HG02610 (cell line): ENCODE measurements at regions not wholly inside any gene's neighbourhood (a gene's known extent, or its start where the extent isn't known, plus 50 kb on each side); places are given as distances from the start of the nearest gene placed in this dataset.
"Not testable (repeated sequence)": the region's sequence is repeated elsewhere in the genome, so short reads cannot be mapped to it uniquely, and the experiment has no call there.

ENCODE experiments used
- ATAC-seq: cut with Tn5 transposase; IDR thresholded peaks from one replicate; pipeline ENCODE4 v1.9.1; 2021; ENCODE audit warnings: mild to moderate bottlenecking, moderate library complexity; ENCODE audit not compliant: unreplicated experiment

DNA sequence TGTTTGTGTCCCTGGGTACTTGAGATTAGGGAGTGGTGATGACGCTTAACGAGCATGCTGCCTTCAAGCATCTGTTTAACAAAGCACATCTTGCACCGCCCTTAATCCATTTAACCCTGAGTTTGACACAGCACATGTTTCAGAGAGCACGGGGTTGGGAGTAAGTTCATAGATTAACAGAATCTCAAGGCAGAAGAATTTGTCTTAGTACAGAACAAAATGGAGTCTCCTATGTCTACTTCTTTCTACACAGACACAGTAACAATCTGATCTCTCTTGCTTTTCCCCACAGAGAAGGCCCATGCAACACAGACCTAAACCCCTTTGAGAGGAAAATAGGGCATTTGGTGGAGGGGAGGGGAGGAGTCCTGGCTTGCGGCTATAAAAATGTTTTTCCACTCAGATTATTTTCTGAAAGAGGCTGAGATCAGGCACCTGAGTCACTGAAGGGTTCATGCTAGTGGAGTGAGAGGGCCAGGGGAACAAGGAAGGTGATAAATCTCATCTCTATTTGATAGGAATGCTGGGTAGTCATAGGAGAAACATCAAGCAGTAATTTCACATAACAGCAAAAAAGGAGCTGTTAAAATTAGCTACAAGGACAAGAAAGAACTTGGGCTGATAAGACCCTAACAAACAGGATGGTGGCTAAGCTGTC is 136.9 kb downstream of the OR2B2 start:
- ATAC-seq: not testable (repeated sequence)

DNA sequence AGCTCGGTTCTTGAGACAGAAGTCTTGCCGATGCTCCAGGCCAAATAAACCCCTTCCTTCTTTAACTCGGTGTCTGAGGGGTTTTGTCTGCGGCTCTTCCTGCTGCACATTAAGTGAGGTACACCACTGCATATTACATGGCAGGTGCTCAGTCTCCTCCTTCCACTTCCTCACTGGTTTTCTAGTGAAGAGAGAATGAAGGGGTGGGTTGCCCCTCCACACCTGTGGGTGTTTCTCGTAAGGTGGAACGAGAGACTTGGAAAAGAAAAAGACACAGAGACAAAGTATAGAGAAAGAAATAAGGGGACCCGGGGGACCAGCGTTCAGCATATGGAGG is 138.0 kb downstream of the OR2B2 start:
- not testable (repeated sequence) for ATAC-seq

DNA sequence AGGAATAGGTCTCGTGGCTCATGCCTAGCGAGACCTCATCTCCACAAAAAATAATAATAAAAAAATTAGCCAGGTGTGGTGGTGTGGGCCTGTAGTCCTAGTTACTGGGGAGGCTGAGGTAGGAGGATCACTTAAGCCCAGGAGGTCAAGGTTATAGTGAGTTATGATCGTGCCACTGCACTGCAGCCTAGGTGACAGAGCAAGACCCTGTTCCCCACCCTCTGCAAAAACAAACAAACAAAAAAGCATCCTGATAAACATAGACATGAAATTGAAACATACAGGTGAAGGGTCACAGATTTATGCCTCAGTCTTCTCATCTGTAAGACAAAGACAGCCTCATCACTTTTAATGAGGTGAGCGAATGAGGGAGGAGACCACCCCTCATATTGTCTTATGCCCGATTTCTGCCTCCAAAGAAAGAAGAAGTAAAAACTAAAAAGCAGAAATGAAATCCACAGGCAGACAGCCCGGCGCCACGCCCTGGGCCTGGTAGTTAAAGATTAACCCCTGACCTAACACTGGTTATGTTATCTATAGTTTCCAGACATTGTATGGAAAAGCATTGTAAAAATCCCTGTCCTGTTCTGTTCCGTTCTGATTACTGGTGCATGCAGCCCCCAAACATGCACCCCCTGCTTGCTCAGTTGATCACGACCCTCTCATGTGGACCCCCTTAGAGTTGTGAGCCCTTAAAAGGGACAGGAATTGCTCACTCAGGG is 138.5 kb downstream of the OR2B2 start:
- ATAC-seq: not testable (repeated sequence)

DNA sequence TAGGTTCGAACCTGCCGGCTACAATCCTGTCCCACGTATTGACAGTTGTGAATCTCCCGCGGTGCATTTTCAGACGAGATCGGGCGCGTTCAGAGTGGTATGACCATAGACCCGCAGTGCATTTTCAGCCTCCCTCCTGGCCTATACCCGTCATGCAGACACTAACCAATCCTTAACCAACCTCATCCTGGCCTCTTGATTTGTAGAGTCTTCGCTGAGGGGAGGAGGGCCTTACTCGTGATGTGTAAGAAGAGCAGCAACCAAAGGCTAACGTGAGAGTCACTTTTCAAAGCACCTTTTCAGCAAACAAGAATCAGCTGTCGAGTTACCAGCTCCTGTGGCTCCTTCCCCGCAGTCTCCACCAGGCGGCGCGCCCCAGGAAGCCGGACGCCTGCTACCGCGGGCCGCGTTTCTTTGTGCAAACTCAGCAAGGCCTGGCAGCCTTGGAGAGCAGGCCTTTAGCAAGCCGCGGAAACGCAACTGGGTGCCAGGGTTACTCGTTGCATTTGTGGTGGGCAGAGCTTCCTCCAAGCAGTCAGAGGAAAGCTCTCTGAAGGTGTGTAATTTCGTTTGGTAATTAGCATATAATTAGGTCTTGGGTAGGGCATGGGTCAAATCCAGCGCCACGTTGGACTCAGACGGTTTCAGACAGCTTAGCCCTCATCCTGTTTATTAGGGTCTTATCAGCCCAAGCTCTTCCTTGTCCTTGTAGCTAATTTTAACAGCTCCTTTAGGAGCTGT is 139.8 kb downstream of the OR2B2 start:
- ATAC-seq: peak; percentile 88

DNA sequence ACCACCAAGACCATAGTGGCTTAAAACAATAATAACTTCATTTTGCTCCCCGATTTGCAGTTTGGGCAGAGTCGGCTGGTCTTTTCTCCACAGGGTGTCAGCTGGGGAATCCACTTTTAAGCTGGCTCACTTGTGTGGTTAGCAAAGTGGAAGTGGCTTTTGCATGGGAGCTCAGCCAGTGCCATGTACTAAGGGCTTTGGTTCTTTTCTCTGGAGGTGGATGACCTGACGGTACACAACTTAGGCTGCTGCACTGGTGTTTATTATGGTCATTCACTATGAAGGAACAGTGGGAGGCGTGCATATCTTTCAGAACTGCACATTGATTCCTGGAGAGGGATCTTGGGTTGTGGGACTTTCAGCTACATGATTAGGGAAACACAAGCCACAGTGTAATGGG is 141.0 kb downstream of the OR2B2 start:
- ATAC-seq: no peak

DNA sequence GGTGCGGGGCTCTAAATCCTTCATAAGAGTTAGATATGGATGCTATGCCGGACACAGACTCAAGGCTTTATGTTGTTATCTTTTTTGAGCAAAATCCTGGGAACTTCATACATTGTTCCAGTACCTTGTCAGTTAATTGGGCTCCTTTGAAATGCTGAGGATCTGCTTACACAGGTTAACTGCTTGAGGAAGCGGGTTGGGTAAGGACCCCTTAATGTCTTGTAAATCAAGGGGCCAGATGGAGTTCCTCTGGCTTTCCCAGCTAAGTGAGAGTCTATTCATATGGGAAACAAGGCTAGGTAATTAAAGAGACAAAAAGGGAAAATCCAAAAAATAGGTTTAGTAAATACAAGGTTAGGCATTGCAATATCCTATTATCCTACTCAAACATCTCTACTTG is 141.5 kb downstream of the OR2B2 start:
- no peak for ATAC-seq

DNA sequence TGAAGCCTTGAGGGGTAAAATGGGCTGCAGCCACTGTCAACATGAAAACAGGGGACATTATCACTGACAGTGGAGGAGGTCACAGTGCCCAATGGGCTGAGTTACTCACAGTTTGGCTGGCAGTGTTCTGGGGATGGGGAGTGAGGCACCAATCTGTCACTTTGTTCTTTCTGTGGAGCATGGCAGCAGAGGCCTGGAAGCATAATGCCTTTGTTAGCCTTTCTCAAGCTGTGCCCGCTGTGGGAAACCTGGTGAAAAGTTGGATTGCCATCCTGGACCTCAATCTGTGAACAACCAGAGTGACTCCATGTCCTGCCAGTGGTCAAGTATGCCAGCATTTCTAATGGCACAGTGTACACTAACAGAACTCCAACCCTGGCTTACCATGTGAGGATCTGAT is 143.6 kb downstream of the OR2B2 start:
- ATAC-seq: no peak

DNA sequence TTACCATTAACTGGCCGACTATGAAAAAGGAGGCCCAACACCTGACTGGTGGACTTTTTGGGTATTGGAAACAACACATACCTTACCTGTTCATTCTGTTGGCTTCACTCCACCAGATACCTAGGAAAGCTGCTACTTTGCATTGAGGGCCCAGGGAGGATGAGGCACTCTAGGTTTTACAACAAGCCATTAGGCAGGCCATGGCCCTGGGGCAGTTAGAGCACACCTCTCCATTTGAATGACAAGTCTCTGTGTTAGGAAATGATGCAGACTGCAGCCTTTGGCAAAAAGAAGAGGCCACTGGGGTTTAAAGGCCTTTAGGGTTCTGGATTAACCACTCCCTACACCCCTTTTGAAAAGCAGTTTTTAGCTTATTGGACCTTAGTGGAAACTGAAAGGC is 144.3 kb downstream of the OR2B2 start:
- ATAC-seq: no peak

DNA sequence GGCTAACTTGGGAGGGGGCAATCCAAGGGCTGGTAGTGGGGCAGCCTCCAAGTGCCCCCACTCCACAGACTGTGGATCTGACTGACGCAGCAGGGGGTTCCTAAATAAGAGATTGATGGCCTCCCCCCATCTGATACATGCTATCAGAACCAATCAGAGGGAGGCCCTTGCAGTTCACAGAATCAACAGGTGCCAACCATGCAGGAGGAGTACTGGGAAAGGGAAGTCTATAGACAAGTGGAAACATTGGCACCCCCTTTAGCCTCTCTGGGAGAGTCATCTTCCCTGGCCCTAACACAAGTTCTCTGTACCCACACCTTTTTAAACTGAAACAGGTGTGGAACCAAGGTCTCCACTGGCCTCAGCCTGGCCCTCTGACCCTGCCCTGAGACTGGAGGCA is 145.8 kb downstream of the OR2B2 start:
- ATAC-seq: no peak

DNA sequence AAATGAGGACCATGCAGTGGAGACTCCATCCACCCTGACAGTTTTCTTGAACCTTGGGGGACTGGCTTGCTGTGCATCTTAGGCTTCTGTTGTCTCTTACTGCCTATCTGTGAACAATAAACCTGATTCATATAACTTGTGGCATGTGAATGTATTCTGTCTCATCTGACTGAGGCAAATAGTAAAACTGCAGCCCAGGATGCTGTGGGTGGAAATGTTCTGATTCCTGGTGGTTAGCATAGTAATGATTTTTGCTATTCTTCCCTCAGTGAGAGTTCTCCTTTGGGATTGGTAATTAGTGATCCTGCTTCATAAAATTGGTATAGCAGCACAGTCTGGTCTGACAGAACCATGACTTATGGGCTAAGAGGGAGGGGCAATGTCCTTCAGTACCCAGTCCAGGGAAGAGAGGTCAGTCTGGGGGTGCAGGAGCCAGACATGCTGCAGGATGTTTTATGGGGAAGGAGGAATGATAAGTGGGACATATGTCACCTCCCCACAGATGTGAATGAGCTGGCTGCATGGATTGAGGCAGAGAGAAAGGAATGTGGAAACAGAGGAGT is 147.1 kb downstream of the OR2B2 start:
- no peak for ATAC-seq

DNA sequence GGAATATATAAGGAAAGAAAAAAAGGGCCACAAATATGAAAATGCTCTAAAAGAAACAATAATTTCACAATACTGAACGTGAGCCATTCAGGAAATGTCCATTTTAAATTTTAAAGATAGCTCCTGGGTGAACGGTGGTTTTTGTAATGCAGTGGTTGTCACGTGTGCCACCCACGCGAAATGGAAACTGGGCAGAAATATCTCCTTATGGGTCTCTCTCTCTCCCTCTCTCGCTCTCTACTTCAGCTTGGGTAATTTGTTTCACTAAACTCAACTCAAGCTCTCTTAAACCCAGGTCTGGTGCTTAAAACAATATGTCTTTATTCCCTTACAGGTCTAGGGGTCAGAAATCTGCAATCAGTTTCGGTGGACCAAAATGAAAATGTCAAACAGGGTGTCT is 150.8 kb downstream of the OR2B2 start:
- ATAC-seq: no peak

DNA sequence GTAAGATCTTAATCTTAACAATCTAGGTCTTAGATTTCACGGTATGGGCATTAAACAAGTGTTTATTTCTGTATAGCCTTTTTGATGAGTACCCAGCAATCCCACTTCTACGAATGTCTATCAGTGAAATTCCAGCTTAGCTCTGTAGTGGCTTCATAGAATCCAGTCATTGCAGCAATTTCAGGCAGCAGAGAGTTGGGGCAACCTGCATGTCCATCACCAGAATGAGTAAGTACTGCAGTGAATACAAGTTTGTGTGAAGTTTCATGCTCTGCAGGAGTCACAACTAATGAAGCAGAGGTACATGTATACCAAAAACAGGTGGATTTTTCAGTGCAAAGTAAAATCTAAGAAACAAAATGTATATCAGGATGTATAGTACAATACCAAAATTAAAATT is 151.7 kb downstream of the OR2B2 start:
- ATAC-seq: peak; percentile 38

DNA sequence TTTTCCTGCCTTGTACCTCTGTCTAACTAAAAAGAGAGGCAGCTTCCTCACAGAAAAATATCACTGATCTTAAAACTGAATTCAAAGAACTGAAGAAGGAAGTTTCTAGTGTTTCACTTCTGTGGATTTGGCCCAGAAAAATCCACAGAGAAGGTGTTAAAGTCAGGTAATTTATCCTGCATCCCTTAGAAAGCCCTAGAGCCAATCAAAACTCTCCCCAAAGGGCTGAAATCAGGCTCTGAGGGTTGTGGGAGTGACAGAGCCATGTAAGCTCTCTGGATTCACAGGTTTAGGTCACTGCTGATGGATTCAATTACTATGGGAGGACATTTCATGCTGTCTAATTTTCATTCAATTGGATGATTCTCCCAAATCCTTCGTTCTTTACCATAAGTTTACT is 152.3 kb downstream of the OR2B2 start:
- no peak for ATAC-seq

DNA sequence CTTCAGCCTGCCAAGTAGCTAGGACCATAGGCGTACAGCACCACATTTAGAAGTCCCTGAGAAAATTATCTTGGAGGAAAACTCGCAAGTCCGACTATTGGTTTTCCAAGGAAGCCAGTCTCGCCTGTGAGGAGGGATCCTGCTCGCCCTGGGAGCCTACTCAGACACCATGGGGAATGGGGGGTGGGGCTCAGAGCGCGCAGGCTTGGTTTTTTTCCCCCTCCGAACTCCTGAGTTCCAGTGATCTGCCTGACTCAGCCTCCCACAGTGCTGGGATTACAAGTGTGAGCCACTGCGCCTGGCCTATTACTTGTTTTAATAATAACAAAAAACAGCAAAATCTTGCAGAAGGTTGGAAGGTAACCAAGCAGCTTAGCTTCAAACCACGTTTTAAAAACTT is 153.7 kb downstream of the OR2B2 start:
- ATAC-seq: no peak

DNA sequence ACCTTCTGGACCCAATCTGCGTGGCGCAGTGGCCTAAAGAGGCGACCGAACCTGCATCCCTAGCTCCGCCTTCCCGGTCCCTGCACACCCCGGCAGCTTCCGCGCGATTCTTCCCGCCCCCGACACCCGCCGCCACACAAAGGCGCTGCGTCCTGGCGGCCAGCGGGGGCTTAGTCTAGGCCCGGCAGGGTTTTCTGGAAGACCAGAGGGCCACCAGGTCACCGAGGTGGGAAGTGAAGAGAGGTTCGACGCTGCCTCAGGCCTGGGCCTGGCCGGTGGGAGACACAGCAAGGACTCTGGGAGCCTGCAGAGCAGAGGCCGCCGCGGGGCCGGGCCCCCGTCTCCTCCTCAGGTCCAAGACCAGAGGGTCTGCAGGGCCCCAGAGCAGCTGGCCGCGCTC is 154.9 kb downstream of the OR2B2 start:
- no peak for ATAC-seq

DNA sequence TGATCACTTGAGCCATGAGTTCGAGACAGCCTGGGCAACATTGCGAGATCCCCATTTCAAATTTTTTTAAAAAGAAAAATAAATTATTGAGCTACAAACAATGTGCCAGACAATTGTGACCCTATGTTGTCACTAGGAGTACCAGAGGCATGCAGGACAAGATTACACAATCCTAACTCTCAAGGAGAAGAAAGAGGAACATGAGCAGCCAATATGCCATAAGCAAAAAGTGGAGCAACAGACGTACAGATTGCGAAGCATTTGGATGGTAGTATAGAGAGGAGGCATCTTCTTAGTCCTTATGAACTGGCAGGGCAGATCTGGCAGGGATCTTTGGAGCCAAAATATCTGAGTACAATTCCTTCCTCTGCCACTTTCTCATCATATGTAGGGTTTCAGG is 156.4 kb downstream of the OR2B2 start:
- ATAC-seq: no peak

DNA sequence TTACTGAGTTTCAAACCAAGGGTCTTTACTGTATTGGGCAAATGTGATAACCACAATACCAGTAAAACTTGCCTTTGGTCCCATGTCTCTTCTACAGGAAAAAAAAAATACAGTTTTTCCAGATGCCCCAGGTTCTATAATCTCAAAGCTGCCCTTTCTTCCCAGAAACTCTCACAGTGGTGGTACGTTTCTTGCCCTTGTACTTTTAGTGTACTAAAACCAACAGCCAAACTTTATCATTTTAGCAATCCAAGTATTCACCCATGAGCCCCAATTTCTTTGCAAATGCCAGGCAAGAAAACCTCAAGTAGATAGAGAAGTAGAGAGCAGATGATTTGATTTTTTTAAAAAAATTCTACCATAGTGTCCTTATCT is 157.8 kb downstream of the OR2B2 start:
- no peak for ATAC-seq

DNA sequence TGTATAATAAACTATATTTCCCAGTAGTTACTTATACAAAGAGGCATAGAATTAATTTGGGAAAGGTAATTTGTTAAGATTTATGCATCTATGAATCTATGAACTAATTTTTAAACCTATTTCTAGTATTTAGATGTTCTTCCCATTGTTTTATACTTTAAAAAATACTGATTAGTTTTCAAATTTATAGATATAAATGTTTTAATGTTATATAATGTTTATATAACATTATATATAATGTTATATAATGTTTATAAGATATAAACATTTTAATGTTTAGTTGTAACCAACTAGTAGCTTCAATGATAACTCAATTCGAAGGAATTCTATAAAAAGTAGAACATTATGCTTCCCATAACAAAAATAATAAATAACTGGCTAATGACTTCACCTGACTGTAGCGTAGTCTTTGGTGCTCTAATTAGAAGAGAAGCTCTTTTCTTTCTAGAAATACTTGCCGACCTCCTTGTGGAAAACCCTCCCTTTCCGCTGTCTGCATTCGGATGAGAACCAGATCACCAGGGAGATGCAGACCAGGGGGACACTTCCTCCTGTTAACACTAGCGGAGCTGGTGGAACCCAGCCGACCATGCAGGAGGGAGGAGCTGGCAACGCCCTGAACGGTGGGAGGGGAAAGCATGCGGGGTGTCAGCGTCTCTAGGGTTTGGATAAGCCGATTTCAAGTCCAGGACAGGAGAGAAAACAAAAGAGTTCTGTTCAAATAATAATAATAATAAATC is 158.4 kb downstream of the OR2B2 start:
- peak; percentile 54 for ATAC-seq

DNA sequence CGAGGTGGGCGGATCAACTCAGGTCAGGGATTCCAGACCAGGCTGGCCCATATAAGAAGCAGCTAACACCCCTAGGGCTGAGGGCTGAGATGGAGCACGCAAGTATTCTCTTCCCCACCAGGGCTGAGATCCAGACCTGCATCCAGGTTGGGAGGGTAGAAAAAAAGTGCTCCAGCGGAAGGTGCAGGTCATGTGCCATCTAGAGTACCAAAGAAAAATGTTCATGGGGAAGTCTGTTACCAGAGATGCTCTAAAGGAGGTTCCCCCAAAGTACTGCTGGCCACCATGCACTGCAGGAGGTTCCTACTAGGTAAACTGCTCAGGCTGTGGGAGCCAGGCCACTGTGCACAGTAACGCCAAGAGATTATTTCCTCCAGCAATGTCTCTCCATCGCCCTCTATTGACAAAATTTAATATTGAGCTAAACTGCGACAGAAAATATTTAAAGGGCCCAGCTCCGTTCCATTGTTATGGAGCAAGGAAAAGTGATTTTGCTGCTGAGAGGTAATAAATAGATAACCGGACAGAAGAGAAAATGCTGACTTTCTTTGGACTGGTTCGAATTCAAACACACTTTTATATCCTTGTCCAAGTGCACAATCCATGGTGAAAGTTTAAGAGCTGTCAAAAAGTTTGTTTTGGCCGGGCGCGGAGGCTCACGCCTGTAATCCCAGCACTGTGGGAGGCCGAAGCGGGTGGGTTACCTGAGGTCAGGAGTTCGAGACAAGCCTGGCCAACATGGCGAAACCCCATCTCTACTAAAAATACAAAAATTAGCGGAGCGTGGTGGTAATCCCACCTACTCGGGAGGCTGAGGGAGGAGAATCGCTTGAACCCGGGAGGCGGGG is 159.9 kb downstream of the OR2B2 start:
- peak; percentile 37 for ATAC-seq

DNA sequence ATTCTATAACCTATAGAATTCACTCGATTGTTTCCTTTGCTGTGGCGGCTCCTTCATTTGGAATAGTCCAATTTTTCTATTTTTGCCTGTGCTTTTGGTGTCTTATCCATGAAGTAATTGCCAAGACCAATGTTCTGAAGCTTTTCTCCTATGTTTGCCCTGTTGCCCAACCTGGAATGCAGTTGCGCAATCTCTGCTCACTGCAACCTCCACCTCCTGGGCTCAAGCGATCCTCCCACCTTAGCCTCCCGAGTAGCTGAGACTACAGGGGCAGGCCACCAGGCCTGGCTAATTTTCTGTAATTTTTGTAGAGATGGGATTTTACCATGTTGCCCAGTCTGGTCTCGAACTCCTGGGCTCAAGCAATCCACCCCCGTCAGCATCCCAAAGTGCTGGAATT is 163.5 kb downstream of the OR2B2 start:
- ATAC-seq: no peak
